T-helper 2 cell treated with Interferon-gamma antibody and Interleukin-4, amounts not matched to agents 100 ng/mL and 5 ng/mL, for 36 hours (primary cell): ENCODE measurements at regions not wholly inside any gene's neighbourhood (a gene's known extent, or its start where the extent isn't known, plus 50 kb on each side); places are given as distances from the start of the nearest gene placed in this dataset.
"Not testable (repeated sequence)": the region's sequence is repeated elsewhere in the genome, so short reads cannot be mapped to it uniquely, and the experiment has no call there.

ENCODE experiments used
- intact Hi-C: fragments of 100-400 bp; cut with micrococcal nuclease; formaldehyde crosslinking; loops from one replicate; pipeline ENCODE4 v1.15.1; 2023

DNA sequence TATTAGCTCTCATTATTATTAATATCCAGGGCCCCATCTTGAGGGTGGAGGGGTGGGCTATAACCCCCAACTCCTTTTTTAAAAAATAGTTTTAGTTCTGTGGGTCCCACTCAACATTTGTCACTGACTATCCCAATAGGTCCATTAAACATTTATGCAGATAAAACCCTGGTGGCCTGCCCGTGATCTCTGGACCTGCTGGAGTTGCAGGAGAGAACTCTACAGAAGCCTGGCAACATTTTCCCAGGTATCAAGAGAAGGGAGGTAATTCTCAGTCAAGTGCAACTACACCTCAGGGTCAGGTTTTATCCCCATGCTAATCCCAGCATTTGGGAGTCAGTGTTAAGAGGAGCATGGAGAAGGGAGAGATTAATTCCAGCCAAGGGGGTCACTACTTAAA, 264.4 kb upstream of the PROK2 start:
- intact Hi-C loops, result no loop called here

- intact Hi-C loops, result no loop called here
These were observed 263.9 kb upstream of the PROK2 start for GRCh38 chr3:72048873-72049272.

DNA sequence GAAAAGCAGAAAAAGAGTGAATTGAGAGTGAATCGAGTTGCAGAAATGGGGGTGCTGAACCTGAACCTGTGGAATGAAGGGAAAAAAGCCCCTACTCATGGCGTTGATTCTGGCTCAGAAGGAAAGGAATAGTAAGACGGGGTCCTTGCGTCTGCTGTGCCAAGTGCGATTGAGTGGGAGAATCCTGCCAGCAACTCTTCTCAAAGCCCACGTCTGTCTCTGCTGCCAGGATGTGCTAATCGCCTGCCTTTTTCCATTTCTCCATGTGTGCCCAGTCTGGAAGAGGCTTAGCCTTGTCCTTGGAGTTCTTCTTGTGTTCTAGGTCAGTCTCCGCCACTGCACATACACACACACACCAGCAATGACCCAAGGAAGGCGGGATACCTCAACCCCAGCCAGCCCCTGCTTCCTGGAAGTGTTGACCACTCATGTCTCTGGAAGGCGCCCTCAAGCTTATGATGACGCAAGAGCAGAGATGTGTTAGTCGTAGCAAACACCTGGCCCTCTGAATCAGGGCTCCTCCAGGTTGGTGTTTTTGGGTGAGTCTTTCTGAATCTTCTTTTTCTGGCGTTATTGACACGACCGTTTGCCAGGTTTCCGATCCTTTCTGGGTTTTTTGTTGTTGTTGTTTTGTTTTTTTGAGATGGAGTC, 262.4 kb upstream of the PROK2 start:
- intact Hi-C loops, result no loop called here

GRCh38 chr3:72044231-72044855, 259.4 kb upstream of the PROK2 start:
- intact Hi-C loops, result no loop called here

DNA sequence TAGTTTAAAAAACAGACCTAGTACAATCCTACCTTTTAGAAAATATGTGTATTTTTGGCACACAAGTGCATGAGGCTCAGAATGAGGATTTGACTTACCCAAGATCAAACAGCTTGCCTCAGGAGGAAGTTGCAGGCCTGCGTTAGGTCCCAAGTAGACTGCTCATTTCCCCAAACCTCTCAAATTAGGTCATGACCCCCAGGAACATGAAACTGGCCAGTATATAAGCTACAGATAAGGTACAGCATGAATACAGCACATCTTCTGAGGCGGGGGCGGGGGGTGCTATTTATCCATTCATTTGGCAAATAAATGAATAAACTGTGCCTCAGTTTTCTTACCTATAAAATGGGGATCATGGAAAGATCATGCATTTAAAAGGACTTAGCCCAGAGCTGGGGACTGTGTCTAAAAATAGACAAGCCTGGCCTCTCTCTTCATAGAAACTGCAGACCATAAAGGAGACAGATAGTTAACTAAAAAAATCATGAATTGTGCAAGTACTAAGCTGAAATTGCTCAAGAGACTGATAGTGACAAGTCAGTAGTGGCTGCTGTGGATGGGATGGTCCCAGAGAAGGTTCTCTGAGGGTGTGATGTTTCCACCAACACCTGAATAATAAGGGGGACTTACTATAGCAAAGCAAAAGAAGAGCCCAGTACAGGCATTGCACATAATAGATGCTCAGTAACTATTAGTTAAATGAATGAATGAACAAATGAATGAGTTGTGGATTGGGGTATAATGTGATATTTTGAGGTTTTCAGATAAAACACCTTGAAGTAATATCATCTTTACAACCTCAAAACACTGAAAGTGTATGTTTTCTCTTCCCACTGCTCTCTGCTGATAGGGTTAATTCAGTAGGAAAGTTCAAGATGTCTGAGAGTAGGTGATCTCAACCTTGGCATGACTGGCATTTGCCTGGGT, 258.5 kb upstream of the PROK2 start:
- intact Hi-C loops, result no loop called here

GRCh38 chr3:72042397-72043203, 257.7 kb upstream of the PROK2 start:
- intact Hi-C loops, result no loop called here

DNA sequence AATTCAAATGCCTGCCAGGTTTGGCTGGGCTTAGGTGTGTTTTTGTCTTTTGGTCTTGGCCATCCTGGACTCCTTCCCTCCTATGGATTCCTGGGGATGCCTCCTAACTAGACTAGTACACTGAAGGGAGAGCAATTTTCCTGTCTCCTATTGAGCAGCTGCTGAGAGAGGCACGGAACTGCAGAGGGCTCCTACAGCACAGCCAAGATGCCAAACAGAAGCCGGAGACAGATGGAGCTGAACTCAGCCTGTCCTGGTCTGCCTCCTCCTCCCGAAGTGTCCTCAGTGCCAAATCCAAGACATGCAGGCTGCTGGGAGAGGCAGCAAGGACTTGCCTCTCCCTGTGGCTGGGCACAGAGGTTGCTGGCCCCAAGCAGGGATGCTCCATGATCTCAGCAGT, 256.6 kb upstream of the PROK2 start:
- intact Hi-C loops, result no loop called here

GRCh38 chr3:72041076-72041475, 256.1 kb upstream of the PROK2 start:
- intact Hi-C loops, result no loop called here

GRCh38 chr3:72039677-72040076, 254.7 kb upstream of the PROK2 start:
- intact Hi-C loops, result loop anchor here (10.0 kb wide), 1 partner anchor 85 kb away; no protein-coding TSS in a partner anchor

DNA sequence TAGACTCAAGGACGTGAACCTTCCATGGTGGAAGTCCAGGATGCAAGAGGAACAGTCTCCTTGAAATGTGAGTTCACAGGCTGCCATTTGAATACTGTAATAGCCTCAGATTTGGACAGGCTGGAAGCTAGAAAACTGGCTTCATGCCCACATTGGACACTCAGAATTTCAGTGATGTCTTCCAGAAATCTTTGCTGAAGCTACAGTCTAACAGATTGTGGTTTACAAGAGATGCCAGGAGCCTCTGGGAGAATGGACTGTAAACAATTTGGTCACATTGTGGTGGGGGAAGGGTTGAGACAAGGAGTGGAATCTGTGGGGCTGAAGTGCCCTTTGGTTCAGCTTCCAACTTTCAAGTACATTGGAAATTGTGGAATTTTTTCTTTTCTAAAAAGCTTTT, 252.0 kb upstream of the PROK2 start:
- intact Hi-C loops, result loop anchor here (10.0 kb wide), 1 partner anchor 82 kb away; no protein-coding TSS in a partner anchor

- intact Hi-C loops, result loop anchor here (10.0 kb wide), 1 partner anchor 81 kb away; no protein-coding TSS in a partner anchor
These were observed 250.7 kb upstream of the PROK2 start for GRCh38 chr3:72035606-72036005.

GRCh38 chr3:72034986-72035385, 250.0 kb upstream of the PROK2 start:
- intact Hi-C loops, result loop anchor here (10.0 kb wide), 1 partner anchor 80 kb away; no protein-coding TSS in a partner anchor

DNA sequence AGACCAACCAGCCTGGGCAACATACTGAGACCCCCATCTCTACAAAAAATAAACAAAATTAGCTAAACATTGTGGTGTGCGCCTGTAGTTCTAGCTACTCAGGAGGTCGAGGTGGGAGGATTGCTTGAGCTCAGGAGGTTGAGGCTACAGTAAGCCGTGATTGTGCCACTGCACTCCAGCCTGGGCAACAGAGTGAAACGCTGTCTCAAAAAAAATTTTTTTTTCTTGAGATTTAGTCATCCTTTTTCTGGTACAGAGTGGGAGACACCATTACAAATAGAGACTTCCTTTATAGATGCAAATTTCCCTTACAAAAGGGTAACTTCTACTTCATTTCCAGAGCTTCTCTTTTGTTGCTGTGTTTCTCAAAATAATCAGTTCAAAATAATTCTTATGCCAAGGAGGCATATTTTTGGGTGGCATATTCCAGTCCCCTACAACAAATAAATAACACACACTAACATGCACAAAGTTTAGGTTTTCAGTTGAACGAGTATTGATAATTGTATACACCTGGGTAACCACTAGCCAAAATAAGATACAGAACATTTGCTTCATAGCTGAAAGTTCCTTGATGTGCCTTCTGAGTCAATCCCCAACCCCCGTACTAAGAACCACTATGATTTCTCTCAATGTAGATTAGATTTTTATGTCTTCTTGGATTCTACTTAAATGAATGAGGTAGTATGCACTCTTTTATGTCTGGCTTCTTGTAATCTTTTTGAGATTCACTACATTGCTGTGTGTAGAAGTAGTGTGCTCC, 248.9 kb upstream of the PROK2 start:
- intact Hi-C loops, result loop anchor here (10.0 kb wide), 1 partner anchor 79 kb away; no protein-coding TSS in a partner anchor

DNA sequence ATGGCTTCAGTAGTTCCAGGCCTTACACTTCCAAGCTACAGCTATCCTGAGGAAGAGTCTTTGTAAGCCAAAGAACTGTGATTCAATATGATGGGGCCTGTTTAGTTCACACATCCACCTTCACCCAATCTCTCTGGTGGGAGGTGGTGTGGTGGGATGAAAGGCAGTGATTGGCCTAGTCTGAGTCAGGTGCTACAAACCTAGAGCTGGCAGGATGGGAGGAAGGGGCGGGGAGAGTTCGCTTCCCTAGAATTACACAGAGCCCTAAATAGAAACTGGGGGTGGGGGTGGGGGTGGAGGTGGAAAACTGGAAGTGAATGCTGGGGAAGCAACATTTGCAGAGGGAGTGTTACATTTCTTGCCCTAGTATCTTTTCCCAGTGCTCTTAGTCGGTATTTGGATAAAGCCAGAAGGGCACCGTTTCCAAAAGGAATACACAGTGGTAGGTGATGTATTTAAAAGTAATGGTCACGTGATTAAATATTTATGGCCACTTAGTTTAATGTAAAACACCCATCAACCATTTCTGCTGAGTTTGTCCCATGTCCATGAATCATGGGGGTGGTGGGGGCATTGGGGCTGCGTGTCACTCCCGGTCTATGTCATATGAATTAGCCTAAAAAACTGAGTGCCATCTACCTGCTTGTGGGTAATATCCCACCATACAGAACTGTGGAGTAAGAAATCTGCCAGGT, 247.6 kb upstream of the PROK2 start:
- intact Hi-C loops, result loop anchor here (10.0 kb wide), 1 partner anchor 78 kb away; no protein-coding TSS in a partner anchor

DNA sequence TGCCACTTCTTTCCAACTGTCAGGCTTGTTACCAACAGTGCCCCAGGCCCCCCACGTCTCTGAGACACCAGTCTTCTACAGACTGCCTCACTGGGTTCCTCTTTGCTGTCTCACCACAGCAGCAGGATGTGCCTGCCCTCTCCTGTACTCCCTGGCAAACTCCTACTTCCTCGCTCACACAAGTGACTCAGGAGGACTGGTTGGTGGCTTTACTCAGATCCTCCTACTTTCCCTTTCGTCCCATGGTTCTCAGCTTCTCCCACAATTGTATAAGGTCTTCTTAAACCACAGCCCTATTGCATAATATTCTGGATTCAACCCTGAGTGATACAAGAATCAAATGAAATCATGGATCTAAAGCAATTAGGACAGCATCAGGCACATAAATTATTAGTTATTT, 246.6 kb upstream of the PROK2 start:
- intact Hi-C loops, result loop anchor here (10.0 kb wide), 1 partner anchor 77 kb away; no protein-coding TSS in a partner anchor

DNA sequence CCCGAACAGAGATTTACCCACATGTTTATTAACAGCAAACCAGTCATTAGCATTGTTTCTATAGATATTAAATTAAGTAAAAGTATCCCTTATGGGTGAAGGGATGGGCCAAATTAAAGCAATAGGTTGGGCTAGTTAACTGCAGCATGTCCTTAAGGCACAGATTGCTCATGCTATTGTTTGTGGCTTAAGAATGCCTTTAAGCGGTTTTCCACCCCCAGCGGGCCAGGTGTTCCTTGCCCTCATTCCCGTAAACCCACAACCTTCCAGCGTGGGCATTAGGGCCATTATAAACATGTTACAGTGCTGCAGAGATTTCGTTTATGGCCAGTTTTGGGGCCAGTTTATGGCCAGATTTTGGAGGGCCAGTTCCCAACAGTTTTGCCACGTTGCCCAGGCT, 245.3 kb upstream of the PROK2 start:
- intact Hi-C loops, result loop anchor here (10.0 kb wide), 1 partner anchor 75 kb away; no protein-coding TSS in a partner anchor

DNA sequence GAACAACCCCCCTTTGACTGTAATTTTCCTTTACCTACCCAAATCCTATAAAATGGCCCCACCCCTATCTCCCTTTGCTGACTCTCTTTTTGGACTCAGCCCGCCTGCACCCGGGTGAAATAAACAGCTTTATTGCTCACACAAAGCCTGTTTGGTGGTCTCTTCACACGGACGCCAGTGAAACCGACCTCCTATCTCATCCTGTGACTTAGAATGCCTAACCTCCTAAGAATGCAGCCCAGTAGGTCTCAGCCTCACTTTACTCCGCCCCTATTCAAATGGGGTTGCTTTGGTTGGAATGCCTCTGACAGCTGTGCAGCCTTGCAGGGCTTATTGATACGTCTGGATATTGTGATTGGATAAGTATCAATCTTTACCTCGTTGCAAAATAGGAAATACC, 243.8 kb upstream of the PROK2 start:
- intact Hi-C loops, result not testable (repeated sequence)

- intact Hi-C loops, result not testable (repeated sequence)
These were observed 243.4 kb upstream of the PROK2 start for GRCh38 chr3:72028307-72028706.

DNA sequence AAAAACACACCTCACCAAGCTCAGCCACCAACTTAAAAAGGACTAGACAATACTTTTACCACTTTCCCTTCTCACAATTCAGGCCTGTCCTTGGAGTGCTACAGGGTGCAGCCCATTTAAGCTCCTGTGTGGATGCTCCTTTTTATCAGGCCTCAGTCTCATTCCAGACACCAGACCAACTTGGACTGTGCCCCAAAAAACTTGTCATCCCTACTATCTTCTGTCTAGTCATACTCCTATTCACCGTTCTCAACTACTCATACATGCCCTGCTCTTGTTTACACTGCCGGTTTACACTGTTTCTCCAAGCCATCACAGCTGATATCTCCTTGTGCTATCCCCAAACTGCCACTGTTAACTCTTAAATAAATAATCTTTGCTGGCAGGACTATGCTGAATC, 242.8 kb upstream of the PROK2 start:
- intact Hi-C loops, result not testable (repeated sequence)
